PC-9 (cell line): ENCODE measurements at regions not wholly inside any gene's neighbourhood (a gene's known extent, or its start where the extent isn't known, plus 50 kb on each side); places are given as distances from the start of the nearest gene placed in this dataset.
A peak's percentile ranks its signal among the peaks of the same experiment; 100 is the strongest.

Source experiments
- BruUV-seq: library from RNA; stranded (reverse); fragments of 400-500 nt; replicated peaks from 2 replicates; lab custom pipeline; 2021; lab: Mats Ljungman, UMichigan
- CTCF ChIA-PET: fragments of 300-600 bp; sonication (Branson Sonifier 250); formaldehyde crosslinking; loops from one replicate; lab custom pipeline; 2022; ENCODE audit warnings: antibody characterized with exemption; lab: Charles Lee
- POLR2A ChIA-PET: fragments of 300-600 bp; sonication (Branson Sonifier 250); formaldehyde crosslinking; loops from one replicate; lab custom pipeline; 2022; ENCODE audit warnings: antibody characterized with exemption; ENCODE audit not compliant: unreplicated experiment; lab: Charles Lee
- DNase-seq, 2 experiments: peaks; one replicate each; pipeline versions ENCODE4 v3.0.0 to v3.0.0-alpha.2; 2015 to 2022; ENCODE audit warnings: mixed read lengths in 1 of 2
- H2AFZ ChIP-seq: fragments of 200-600 bp; sonication (generic); 2 replicates; pipeline ENCODE4 v1.8.1; 2017; ENCODE audit warnings: antibody characterized with exemption
- H3F3A ChIP-seq: fragments of 200-600 bp; sonication (generic); 2 replicates; pipeline ENCODE4 v1.8.1; 2017; ENCODE audit warnings: antibody characterized with exemption, mild to moderate bottlenecking, low read depth; ENCODE audit not compliant: insufficient read depth
- H3K27ac ChIP-seq: fragments of 200-600 bp; sonication (generic); 2 replicates; pipeline ENCODE4 v1.6.1; 2016; ENCODE audit warnings: mixed run types
- H3K27me3 ChIP-seq: fragments of 200-600 bp; sonication (generic); 2 replicates; pipeline ENCODE4 v1.6.1; 2016; ENCODE audit warnings: low read depth, mixed run types; ENCODE audit not compliant: insufficient read depth
- H3K36me3 ChIP-seq: fragments of 200-600 bp; sonication (generic); 2 replicates; pipeline ENCODE4 v1.6.1; 2016; ENCODE audit warnings: low read depth, mixed run types
- H3K4me1 ChIP-seq: fragments of 200-600 bp; sonication (generic); replicated peaks from 2 replicates; pipeline ENCODE4 v1.6.1; 2016; ENCODE audit warnings: mixed run types; ENCODE audit not compliant: insufficient read depth
- H3K4me2 ChIP-seq: fragments of 200-600 bp; sonication (generic); 2 replicates; pipeline ENCODE4 v1.6.1; 2017; ENCODE audit warnings: mixed run types
- H3K4me3 ChIP-seq: fragments of 200-600 bp; sonication (generic); 2 replicates; pipeline ENCODE4 v1.6.1; 2016; ENCODE audit warnings: mixed run types
- H3K79me2 ChIP-seq: fragments of 200-600 bp; sonication (generic); 2 replicates; pipeline ENCODE4 v1.6.1; 2017; ENCODE audit warnings: low read depth, mixed run types
- H3K9me2 ChIP-seq: fragments of 200-600 bp; sonication (generic); 2 replicates; pipeline ENCODE4 v1.8.1; 2017; ENCODE audit warnings: mild to moderate bottlenecking; ENCODE audit not compliant: insufficient read depth
- H3K9me3 ChIP-seq: fragments of 200-600 bp; sonication (generic); 2 replicates; pipeline ENCODE4 v1.8.1; 2016; ENCODE audit warnings: low read depth; ENCODE audit not compliant: insufficient read depth
- H4K20me1 ChIP-seq: fragments of 200-600 bp; sonication (generic); 2 replicates; pipeline ENCODE4 v1.8.1; 2017; ENCODE audit not compliant: insufficient read depth
- EZH2 ChIP-seq: fragments of 200-600 bp; sonication (generic); IDR thresholded peaks from 2 replicates; pipeline ENCODE4 v1.8.0; 2017; ENCODE audit warnings: antibody characterized with exemption, low read depth
- intact Hi-C: fragments of 100-400 bp; cut with micrococcal nuclease; formaldehyde crosslinking; loops from one replicate; pipeline ENCODE4 v1.10.0; 2022; ENCODE audit not compliant: unreplicated experiment
- TF ChIP-seq, protein P1 (sequence below): fragments of 200-600 bp; sonication (generic); conservative IDR thresholded peaks from 2 replicates; pipeline ENCODE4 v1.6.1; 2017; ENCODE audit warnings: mixed run types, antibody characterized with exemption, mild to moderate bottlenecking, moderate library complexity

DNA sequence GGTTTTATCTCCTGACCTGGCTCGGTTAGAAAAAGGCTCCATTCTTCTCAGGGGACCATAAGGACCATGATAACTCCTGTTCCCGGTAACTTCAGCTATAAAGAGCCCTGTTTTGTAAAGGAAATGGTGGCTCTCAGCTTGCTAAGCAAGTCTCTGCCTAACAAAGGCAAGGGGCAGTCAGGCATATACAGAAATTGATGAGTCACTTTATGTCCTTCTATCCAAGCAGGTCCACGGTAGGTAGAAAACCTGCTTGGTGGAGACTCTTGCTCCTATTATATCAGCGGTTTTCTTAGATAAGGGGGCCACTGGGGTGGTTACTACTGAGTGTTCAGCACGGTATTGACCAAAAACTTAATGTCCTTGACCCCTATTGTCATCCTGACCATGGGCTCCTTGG is 203.0 kb upstream of the KLF8 start:
- no peak for TF ChIP-seq EZH2
- TF ChIP-seq, protein P1, sequence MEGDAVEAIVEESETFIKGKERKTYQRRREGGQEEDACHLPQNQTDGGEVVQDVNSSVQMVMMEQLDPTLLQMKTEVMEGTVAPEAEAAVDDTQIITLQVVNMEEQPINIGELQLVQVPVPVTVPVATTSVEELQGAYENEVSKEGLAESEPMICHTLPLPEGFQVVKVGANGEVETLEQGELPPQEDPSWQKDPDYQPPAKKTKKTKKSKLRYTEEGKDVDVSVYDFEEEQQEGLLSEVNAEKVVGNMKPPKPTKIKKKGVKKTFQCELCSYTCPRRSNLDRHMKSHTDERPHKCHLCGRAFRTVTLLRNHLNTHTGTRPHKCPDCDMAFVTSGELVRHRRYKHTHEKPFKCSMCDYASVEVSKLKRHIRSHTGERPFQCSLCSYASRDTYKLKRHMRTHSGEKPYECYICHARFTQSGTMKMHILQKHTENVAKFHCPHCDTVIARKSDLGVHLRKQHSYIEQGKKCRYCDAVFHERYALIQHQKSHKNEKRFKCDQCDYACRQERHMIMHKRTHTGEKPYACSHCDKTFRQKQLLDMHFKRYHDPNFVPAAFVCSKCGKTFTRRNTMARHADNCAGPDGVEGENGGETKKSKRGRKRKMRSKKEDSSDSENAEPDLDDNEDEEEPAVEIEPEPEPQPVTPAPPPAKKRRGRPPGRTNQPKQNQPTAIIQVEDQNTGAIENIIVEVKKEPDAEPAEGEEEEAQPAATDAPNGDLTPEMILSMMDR = no peak
- Histone ChIP-seq H2AFZ (peak overlapping the region; percentile 77), H3K4me3 (peak overlapping the region; percentile 42; the same call in 1 of the 2 replicates), H3K36me3 (no peaks in the 10 kb centered on the region), H3K4me1 (peaks cover 50% of the 10 kb centered on the region), H3K27ac (peak overlapping the region; percentile 89), H3F3A (peaks cover 11% of the 10 kb centered on the region; the same call in 1 of the 2 replicates), H3K9me2 (no peaks in the 10 kb centered on the region), H3K4me2 (peak overlapping the region; percentile 73), H3K9me3 (no peaks in the 10 kb centered on the region), H4K20me1 (no peaks in the 10 kb centered on the region), H3K79me2 (no peaks in the 10 kb centered on the region), H3K27me3 (no peaks in the 10 kb centered on the region)
- intact Hi-C loops = loop anchor here (1.0 to 10.0 kb wide), 4 partner anchors 85 to 698 kb away; partner anchors contain the start of gene NBDY
- DNase-seq = peak; percentile 34 to 77
- ChIA-PET POLR2A (interaction anchor here (0.6 kb wide), 1 partner anchor 68 kb away, joined by 3 read pairs; no protein-coding TSS in a partner anchor), CTCF (interaction anchor here (0.6 kb wide), 1 partner anchor 39 kb away, joined by 3 read pairs; no protein-coding TSS in a partner anchor)
- BruUV-seq = no TSS peak

DNA sequence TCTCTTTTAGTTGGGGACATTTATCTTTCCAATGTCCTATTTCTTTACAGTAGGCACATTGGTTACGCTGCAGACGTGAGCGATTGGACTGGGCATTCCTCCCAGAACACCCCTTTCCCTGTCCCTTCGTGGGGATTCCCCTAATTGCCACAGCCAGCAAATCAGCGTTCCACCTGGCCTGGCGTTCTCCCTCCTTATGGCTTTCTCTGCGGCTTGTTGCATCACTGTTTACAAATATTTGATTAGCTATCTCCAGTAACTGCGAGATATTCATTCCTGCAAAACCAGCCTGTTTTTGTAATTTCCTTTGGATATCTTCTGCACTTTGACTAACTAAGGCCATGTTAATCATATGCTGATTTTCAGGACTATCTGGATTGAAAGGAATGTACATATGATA is 202.5 kb upstream of the KLF8 start:
- Histone ChIP-seq H2AFZ (peak overlapping the region; percentile 77; the same call in 1 of the 2 replicates), H3K36me3 (no peaks in the 10 kb centered on the region)

DNA sequence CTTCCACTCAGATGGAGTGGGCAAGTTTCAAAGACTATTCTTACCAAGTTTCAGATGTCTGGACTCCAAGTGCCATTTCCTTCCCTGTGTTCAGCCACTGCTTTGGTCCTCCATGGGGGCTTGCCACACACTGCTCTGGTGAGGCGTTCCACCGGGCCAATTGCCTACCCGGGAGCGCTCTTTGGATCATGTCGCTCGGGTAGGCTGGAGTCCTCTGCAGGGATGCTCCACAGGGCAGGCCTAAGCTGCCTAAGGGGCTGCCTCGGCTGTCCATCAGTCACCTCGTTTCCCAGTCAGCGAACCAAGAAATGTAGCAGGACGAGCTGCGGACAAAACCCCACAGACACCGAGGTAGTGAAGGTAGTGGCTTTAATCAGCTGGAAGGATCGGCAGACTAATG is 200.7 kb upstream of the KLF8 start:
- no peaks in the 10 kb centered on the region for H3K9me3 ChIP-seq
- H3K27me3 ChIP-seq = no peaks in the 10 kb centered on the region
- H3K4me1 ChIP-seq = peaks cover 51% of the 10 kb centered on the region
- CTCF ChIA-PET = no interaction called here
- no peak overlapping the region for H2AFZ ChIP-seq
- no peaks in the 10 kb centered on the region for H3K9me2 ChIP-seq
- H3F3A ChIP-seq = peaks cover 11% of the 10 kb centered on the region; the same call in 1 of the 2 replicates
- POLR2A ChIA-PET = no interaction called here
- no peaks in the 10 kb centered on the region for H3K79me2 ChIP-seq
- no peak overlapping the region for H3K27ac ChIP-seq
- no peak overlapping the region for H3K4me2 ChIP-seq
- no peaks in the 10 kb centered on the region for H4K20me1 ChIP-seq
- H3K4me3 ChIP-seq = no peak overlapping the region
- TF ChIP-seq, protein P1 = no peak
- TF ChIP-seq EZH2 = no peak
- no peaks in the 10 kb centered on the region for H3K36me3 ChIP-seq
- BruUV-seq = no TSS peak
- intact Hi-C loops = no loop called here
- DNase-seq = no peak

More for the DNA sequence above, 202.5 kb upstream of the KLF8 start:
- Histone ChIP-seq H3K4me2 (peak overlapping the region; percentile 73), H4K20me1 (no peaks in the 10 kb centered on the region), H3K9me2 (no peaks in the 10 kb centered on the region), H3K27me3 (no peaks in the 10 kb centered on the region), H3K4me1 (peaks cover 51% of the 10 kb centered on the region), H3K27ac (peak overlapping the region; percentile 89), H3K79me2 (no peaks in the 10 kb centered on the region), H3F3A (peaks cover 11% of the 10 kb centered on the region; the same call in 1 of the 2 replicates), H3K9me3 (no peaks in the 10 kb centered on the region), H3K4me3 (peak overlapping the region; percentile 42; the same call in 1 of the 2 replicates)
- TF ChIP-seq EZH2 = no peak
- TF ChIP-seq, protein P1 = no peak
- ChIA-PET POLR2A (interaction anchor here (0.6 kb wide), 1 partner anchor 67 kb away, joined by 3 read pairs; no protein-coding TSS in a partner anchor), CTCF (interaction anchor here (0.6 kb wide), 2 partner anchors 39 to 1560 kb away, joined by 3 read pairs; no protein-coding TSS in a partner anchor)
- no TSS peak for BruUV-seq
- DNase-seq = peak; percentile 51 to 90
- intact Hi-C loops = loop anchor here (1.0 to 10.0 kb wide), 4 partner anchors 85 to 698 kb away; partner anchors contain the start of gene NBDY
